ENCODE measurements at regions not wholly inside any gene's neighbourhood (a gene's known extent, or its start where the extent isn't known, plus 50 kb on each side); places are given as distances from the start of the nearest gene placed in this dataset.

- no peak for DNase-seq (ENCODE audit: low read depth)
Measured at GRCh38 chr5:18111906-18112465, 477.7 kb downstream of the TAF11L14 start.

- DNase-seq (ENCODE audit: low read depth) = no peak
Measured at GRCh38 chr5:18113721-18114120, 479.5 kb downstream of the TAF11L14 start.

- no peak for DNase-seq (ENCODE audit: low read depth)
Measured at GRCh38 chr5:18114151-18114757, 480.0 kb downstream of the TAF11L14 start.

- DNase-seq (ENCODE audit: low read depth) = no peak
Measured at GRCh38 chr5:18117968-18118367, 483.7 kb downstream of the TAF11L14 start.

GRCh38 chr5:18119156-18119785 lies 485.0 kb downstream of the TAF11L14 start:
- DNase-seq (ENCODE audit: low read depth) = no peak

- DNase-seq (ENCODE audit: low read depth) = no peak
Measured at GRCh38 chr5:18141222-18141621, 507.0 kb downstream of the TAF11L14 start.

GRCh38 chr5:18142831-18143230 lies 508.6 kb downstream of the TAF11L14 start:
- DNase-seq (ENCODE audit: low read depth) = no peak

- no peak for DNase-seq (ENCODE audit: low read depth)
Measured at GRCh38 chr5:18152671-18153070, 518.4 kb downstream of the TAF11L14 start.

- DNase-seq (ENCODE audit: low read depth) = no peak
Measured at GRCh38 chr5:18158166-18158565, 523.9 kb downstream of the TAF11L14 start.

GRCh38 chr5:18159331-18159730 lies 525.1 kb downstream of the TAF11L14 start:
- no peak for DNase-seq (ENCODE audit: low read depth)

- no peak for DNase-seq (ENCODE audit: low read depth)
Measured at GRCh38 chr5:18171684-18172083, 537.4 kb downstream of the TAF11L14 start.

GRCh38 chr5:18179579-18179978 lies 545.3 kb downstream of the TAF11L14 start:
- DNase-seq (ENCODE audit: low read depth) = no peak

GRCh38 chr5:18181575-18181974 lies 547.3 kb downstream of the TAF11L14 start:
- no peak for DNase-seq (ENCODE audit: low read depth)

- no peak for DNase-seq (ENCODE audit: low read depth)
Measured at GRCh38 chr5:18195910-18196309, 561.6 kb downstream of the TAF11L14 start.

GRCh38 chr5:18197734-18198133 lies 563.5 kb downstream of the TAF11L14 start:
- no peak for DNase-seq (ENCODE audit: low read depth)

- no peak for DNase-seq (ENCODE audit: low read depth)
Measured at GRCh38 chr5:18202164-18202563, 567.9 kb downstream of the TAF11L14 start.

- no peak for DNase-seq (ENCODE audit: low read depth)
Measured at GRCh38 chr5:18203296-18203695, 569.0 kb downstream of the TAF11L14 start.

- DNase-seq (ENCODE audit: low read depth) = no peak
Measured at GRCh38 chr5:18213666-18214065, 579.4 kb downstream of the TAF11L14 start.

- DNase-seq (ENCODE audit: low read depth) = no peak
Measured at GRCh38 chr5:18216016-18216415, 581.8 kb downstream of the TAF11L14 start.

- DNase-seq (ENCODE audit: low read depth) = no peak
Measured at GRCh38 chr5:18216729-18217128, 582.5 kb downstream of the TAF11L14 start.

- DNase-seq (ENCODE audit: low read depth) = no peak
Measured at GRCh38 chr5:18219241-18219640, 585.0 kb downstream of the TAF11L14 start.

- DNase-seq (ENCODE audit: low read depth) = no peak
Measured at GRCh38 chr5:18220631-18221030, 586.4 kb downstream of the TAF11L14 start.

- no peak for DNase-seq (ENCODE audit: low read depth)
Measured at GRCh38 chr5:18236386-18236785, 602.1 kb downstream of the TAF11L14 start.

- no peak for DNase-seq (ENCODE audit: low read depth)
Measured at GRCh38 chr5:18238321-18238720, 604.1 kb downstream of the TAF11L14 start.
